NT2/D1 (cell line): ENCODE measurements at regions not wholly inside any gene's neighbourhood (a gene's known extent, or its start where the extent isn't known, plus 50 kb on each side); places are given as distances from the start of the nearest gene placed in this dataset.

Experiments
- SUZ12 ChIP-seq: IDR thresholded peaks from 2 replicates; pipeline ENCODE4 v1.6.1; 2011; ENCODE audit not compliant: insufficient read length, insufficient read depth; ENCODE audit errors: extremely low read depth
- YY1 ChIP-seq: IDR thresholded peaks from 2 replicates; pipeline ENCODE4 v1.6.1; 2011; ENCODE audit not compliant: insufficient read length, insufficient read depth
- ZNF274 ChIP-seq: IDR thresholded peaks from 2 replicates; pipeline ENCODE4 v1.6.1; 2011; ENCODE audit warnings: mild to moderate bottlenecking, low read depth, low read length

GRCh38 chr3:25339225-25339624 lies 88.8 kb upstream of the RARB start:
- no peak for TF ChIP-seq YY1
- no peak for TF ChIP-seq ZNF274
- TF ChIP-seq SUZ12: no peak
